Prostate gland (tissue), 2 donors: ENCODE measurements at regions not wholly inside any gene's neighbourhood (a gene's known extent, or its start where the extent isn't known, plus 50 kb on each side); places are given as distances from the start of the nearest gene placed in this dataset.

Experiments
- DNase-seq: peaks from one replicate; pipeline ENCODE4 v3.0.0-alpha.2; 2019; ENCODE audit warnings: low spot score
- H3K27ac ChIP-seq, 2 donors: fragments of 200-600 bp; sonication (generic); 2 replicates each; pipeline ENCODE4 v1.5.1; 2017 to 2019
- H3K27me3 ChIP-seq: fragments of 200-600 bp; sonication (generic); replicated peaks from 2 replicates; pipeline ENCODE4 v1.5.1; 2019; ENCODE audit not compliant: insufficient read depth
- H3K36me3 ChIP-seq, 2 donors: fragments of 200-600 bp; sonication (generic); 1 replicate in 1 of 2; 2 replicates in 1 of 2; pipeline versions ENCODE4 v1.5.1 to v1.8.1; 2017 to 2019
- H3K4me1 ChIP-seq: fragments of 200-600 bp; sonication (generic); replicated peaks from 2 replicates; pipeline ENCODE4 v1.5.1; 2019
- H3K4me3 ChIP-seq, 2 donors: fragments of 200-600 bp; sonication (generic); 2 replicates each; pipeline ENCODE4 v1.5.1; 2017 to 2019
- H3K9me3 ChIP-seq: fragments of 200-600 bp; sonication (generic); 2 replicates; pipeline ENCODE4 v1.5.1; 2017
- CTCF ChIP-seq, 4 experiments: fragments of 200-600 bp in 2 of 4; fragments of 450-650 bp in 2 of 4; sonication (generic) in 2 of 4; IDR thresholded peaks; 1 replicate in 3 of 4; 2 replicates in 1 of 4; pipeline ENCODE4 v1.5.1; 2016 to 2019; ENCODE audit warnings: antibody characterized with exemption in 4 of 4, mild to moderate bottlenecking in 2 of 4, moderate library complexity in 2 of 4
- POLR2A ChIP-seq: fragments of 450-650 bp; IDR thresholded peaks from one replicate; pipeline ENCODE4 v1.6.1; 2016; ENCODE audit warnings: antibody characterized with exemption, mild to moderate bottlenecking
- POLR2AphosphoS5 ChIP-seq: sonication (generic); formaldehyde crosslinking; IDR thresholded peaks from one replicate; pipeline ENCODE4 v1.6.1; 2017; ENCODE audit warnings: antibody characterized with exemption
- WGBS: methylation state at CpG from one replicate; pipeline ENCODE4 v1.1.5; 2018; 5-methylcytosine and 5-hydroxymethylcytosine counted together
- intact Hi-C: fragments of 100-400 bp; cut with DNase I; formaldehyde crosslinking; loops from one replicate; pipeline ENCODE4 v1.14.2; 2022

GRCh38 chr2:121096611-121097010 lies 188.4 kb downstream of the TFCP2L1 start:
- H3K27ac ChIP-seq: no peak overlapping the region
- no peaks in the 10 kb centered on the region for H3K9me3 ChIP-seq
- H3K27me3 ChIP-seq: no peaks in the 10 kb centered on the region
- no peaks in the 10 kb centered on the region for H3K36me3 ChIP-seq
- TF ChIP-seq CTCF (IDR thresholded peaks at IDR 0.05) (no peak), POLR2AphosphoS5 (no peak), POLR2A (no peak)
- no peak overlapping the region for H3K4me3 ChIP-seq
- intact Hi-C loops: no loop called here
- no peaks in the 10 kb centered on the region for H3K4me1 ChIP-seq
- 73% methylated on average over 5 of the region's 5 CpGs for WGBS
- DNase-seq: no peak

GRCh38 chr2:121098556-121098955 lies 186.4 kb downstream of the TFCP2L1 start:
- TF ChIP-seq POLR2A (no peak), POLR2AphosphoS5 (no peak), CTCF (IDR thresholded peaks at IDR 0.05) (no peak)
- intact Hi-C loops: no loop called here
- WGBS: 91% methylated on average over 7 of the region's 7 CpGs

GRCh38 chr2:121099329-121100290 lies 185.4 kb downstream of the TFCP2L1 start:
- H3K4me3 ChIP-seq: no peak overlapping the region
- DNase-seq: no peak
- H3K27me3 ChIP-seq: no peaks in the 10 kb centered on the region
- no peaks in the 10 kb centered on the region for H3K9me3 ChIP-seq
- no peaks in the 10 kb centered on the region for H3K36me3 ChIP-seq
- WGBS: 71% methylated on average over 8 of the region's 8 CpGs
- no peak overlapping the region for H3K27ac ChIP-seq
- TF ChIP-seq POLR2AphosphoS5: no peak
- TF ChIP-seq CTCF (IDR thresholded peaks at IDR 0.05): peak in 1 of 4 experiments; percentile 26
- no peak for TF ChIP-seq POLR2A
- intact Hi-C loops: no loop called here
- H3K4me1 ChIP-seq: no peaks in the 10 kb centered on the region

More at GRCh38 chr2:121098556-121098955, 186.4 kb downstream of the TFCP2L1 start:
- DNase-seq: no peak
- Histone ChIP-seq H3K27me3 (no peaks in the 10 kb centered on the region), H3K36me3 (no peaks in the 10 kb centered on the region), H3K9me3 (no peaks in the 10 kb centered on the region), H3K4me1 (no peaks in the 10 kb centered on the region), H3K4me3 (no peak overlapping the region), H3K27ac (no peak overlapping the region)

- intact Hi-C loops: no loop called here
- Histone ChIP-seq H3K4me1 (no peaks in the 10 kb centered on the region), H3K9me3 (no peaks in the 10 kb centered on the region), H3K27ac (no peak overlapping the region), H3K36me3 (no peaks in the 10 kb centered on the region), H3K4me3 (no peak overlapping the region), H3K27me3 (no peaks in the 10 kb centered on the region)
- no peak for DNase-seq
- WGBS: 87% methylated on average over 10 of the region's 10 CpGs
- TF ChIP-seq POLR2AphosphoS5 (no peak), POLR2A (no peak), CTCF (IDR thresholded peaks at IDR 0.05) (no peak)
These were observed 183.8 kb downstream of the TFCP2L1 start for GRCh38 chr2:121101093-121101715.
